Calu3 (cell line): ENCODE measurements at regions not wholly inside any gene's neighbourhood (a gene's known extent, or its start where the extent isn't known, plus 50 kb on each side); places are given as distances from the start of the nearest gene placed in this dataset.
A peak's percentile ranks its signal among the peaks of the same experiment; 100 is the strongest.
"Not testable (repeated sequence)": the region's sequence is repeated elsewhere in the genome, so short reads cannot be mapped to it uniquely, and the experiment has no call there.

ENCODE experiments used
- BruUV-seq: library from RNA; stranded (reverse); fragments of 400-500 nt; replicated peaks from 2 replicates; lab custom pipeline; 2021; lab: Mats Ljungman, UMichigan
- CTCF ChIA-PET: fragments of 300-600 bp; sonication (Branson Sonifier 250); formaldehyde crosslinking; loops from one replicate; lab custom pipeline; 2022; ENCODE audit warnings: antibody characterized with exemption; lab: Charles Lee
- DNase-seq: peaks from one replicate; pipeline ENCODE4 v3.0.0; 2022
- H3K27ac Mint-ChIP-seq: one replicate; pipeline ENCODE4 v1.8.0; 2022; ENCODE audit warnings: mixed read lengths; ENCODE audit not compliant: unreplicated experiment
- H3K27me3 Mint-ChIP-seq: one replicate; pipeline ENCODE4 v1.8.0; 2022; ENCODE audit warnings: mixed read lengths; ENCODE audit not compliant: unreplicated experiment
- H3K36me3 Mint-ChIP-seq: one replicate; pipeline ENCODE4 v1.8.0; 2022; ENCODE audit warnings: mild to moderate bottlenecking, moderate library complexity, mixed read lengths; ENCODE audit not compliant: insufficient read depth, unreplicated experiment
- H3K4me1 Mint-ChIP-seq: one replicate; pipeline ENCODE4 v1.8.0; 2022; ENCODE audit warnings: mild to moderate bottlenecking, low read depth, mixed read lengths; ENCODE audit not compliant: unreplicated experiment
- H3K4me3 Mint-ChIP-seq: one replicate; pipeline ENCODE4 v1.8.0; 2022; ENCODE audit warnings: mild to moderate bottlenecking, low read depth, moderate library complexity, mixed read lengths; ENCODE audit not compliant: unreplicated experiment
- H3K9me3 Mint-ChIP-seq: one replicate; pipeline ENCODE4 v1.8.0; 2022; ENCODE audit warnings: low read depth, mixed read lengths; ENCODE audit not compliant: unreplicated experiment
- intact Hi-C: fragments of 100-400 bp; cut with micrococcal nuclease; formaldehyde crosslinking; loops from one replicate; pipeline ENCODE4 v1.10.0; 2022; ENCODE audit not compliant: unreplicated experiment
- TF ChIP-seq, protein P1 (sequence below): fragments of 200-600 bp; IDR thresholded peaks from one replicate; pipeline ENCODE4 v1.8.0; 2022; ENCODE audit warnings: antibody characterized with exemption; ENCODE audit not compliant: unreplicated experiment

DNA sequence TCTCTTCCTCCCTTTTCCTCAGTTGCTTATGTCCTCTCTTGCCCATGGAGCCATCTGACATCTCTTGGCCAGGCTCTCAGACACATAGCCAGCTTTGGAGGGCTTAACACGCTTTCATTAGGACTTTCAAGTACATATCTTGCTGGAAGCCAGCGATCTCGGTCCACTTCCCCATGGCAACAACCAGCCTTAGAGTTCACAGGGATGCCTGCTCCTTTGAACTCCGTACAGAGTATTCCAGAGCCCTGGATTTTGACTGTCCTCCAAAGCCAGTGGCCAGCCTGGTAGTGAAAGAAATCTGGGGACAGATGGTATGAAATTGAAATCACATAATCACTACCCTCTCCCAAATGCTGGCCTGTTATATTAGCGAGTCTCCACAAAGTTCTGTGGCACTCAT is 370.5 kb upstream of the NPVF start:
- H3K27ac Mint-ChIP-seq = no peak overlapping the region
- CTCF ChIA-PET = no interaction called here
- H3K4me3 Mint-ChIP-seq = no peak overlapping the region

DNA sequence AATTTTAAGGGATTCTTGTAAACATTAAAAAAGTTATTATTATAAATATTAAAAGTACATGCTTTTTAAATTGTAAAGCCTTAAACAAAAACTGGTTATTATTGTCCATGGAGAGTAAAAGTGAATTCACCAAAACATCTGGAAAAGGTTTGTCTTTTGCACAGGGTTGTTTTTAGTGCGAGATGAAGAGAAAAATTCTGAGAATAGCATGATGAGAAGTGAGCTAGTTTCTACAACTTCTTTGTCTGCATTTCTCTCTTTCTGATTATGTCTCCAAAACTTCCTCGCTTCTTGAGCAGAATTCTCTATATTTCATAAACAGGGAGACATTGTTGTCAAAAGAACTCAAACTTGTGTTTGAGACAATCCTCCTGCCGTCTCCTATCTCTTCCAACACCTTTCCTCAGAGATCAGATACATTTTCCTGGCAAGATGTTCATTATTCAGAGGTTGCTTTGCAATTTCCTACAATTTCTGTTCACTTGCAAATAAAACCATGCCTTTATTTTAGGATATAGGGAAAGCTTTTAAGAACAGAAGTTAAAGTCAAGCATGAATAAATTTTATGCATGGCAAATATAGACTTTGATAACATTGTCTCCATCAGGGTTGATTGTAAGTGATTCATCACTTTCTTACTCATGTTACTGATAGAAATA is 372.1 kb upstream of the NPVF start:
- H3K4me3 Mint-ChIP-seq = no peak overlapping the region
- H3K9me3 Mint-ChIP-seq = peaks cover 2% of the 10 kb centered on the region
- no peak overlapping the region for H3K27ac Mint-ChIP-seq
- intact Hi-C loops = no loop called here
- no peaks in the 10 kb centered on the region for H3K4me1 Mint-ChIP-seq
- no TSS peak for BruUV-seq
- peaks cover 4% of the 10 kb centered on the region for H3K36me3 Mint-ChIP-seq
- CTCF ChIA-PET = no interaction called here
- DNase-seq = no peak
- TF ChIP-seq, protein P1, sequence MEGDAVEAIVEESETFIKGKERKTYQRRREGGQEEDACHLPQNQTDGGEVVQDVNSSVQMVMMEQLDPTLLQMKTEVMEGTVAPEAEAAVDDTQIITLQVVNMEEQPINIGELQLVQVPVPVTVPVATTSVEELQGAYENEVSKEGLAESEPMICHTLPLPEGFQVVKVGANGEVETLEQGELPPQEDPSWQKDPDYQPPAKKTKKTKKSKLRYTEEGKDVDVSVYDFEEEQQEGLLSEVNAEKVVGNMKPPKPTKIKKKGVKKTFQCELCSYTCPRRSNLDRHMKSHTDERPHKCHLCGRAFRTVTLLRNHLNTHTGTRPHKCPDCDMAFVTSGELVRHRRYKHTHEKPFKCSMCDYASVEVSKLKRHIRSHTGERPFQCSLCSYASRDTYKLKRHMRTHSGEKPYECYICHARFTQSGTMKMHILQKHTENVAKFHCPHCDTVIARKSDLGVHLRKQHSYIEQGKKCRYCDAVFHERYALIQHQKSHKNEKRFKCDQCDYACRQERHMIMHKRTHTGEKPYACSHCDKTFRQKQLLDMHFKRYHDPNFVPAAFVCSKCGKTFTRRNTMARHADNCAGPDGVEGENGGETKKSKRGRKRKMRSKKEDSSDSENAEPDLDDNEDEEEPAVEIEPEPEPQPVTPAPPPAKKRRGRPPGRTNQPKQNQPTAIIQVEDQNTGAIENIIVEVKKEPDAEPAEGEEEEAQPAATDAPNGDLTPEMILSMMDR = no peak
- peaks cover 65% of the 10 kb centered on the region for H3K27me3 Mint-ChIP-seq

More for the DNA sequence above, 370.5 kb upstream of the NPVF start:
- TF ChIP-seq, protein P1 = no peak
- Mint-ChIP-seq H3K4me1 (no peaks in the 10 kb centered on the region), H3K36me3 (peaks cover 4% of the 10 kb centered on the region), H3K9me3 (peaks cover 2% of the 10 kb centered on the region), H3K27me3 (peaks cover 68% of the 10 kb centered on the region)
- no TSS peak for BruUV-seq
- DNase-seq = no peak
- intact Hi-C loops = no loop called here

DNA sequence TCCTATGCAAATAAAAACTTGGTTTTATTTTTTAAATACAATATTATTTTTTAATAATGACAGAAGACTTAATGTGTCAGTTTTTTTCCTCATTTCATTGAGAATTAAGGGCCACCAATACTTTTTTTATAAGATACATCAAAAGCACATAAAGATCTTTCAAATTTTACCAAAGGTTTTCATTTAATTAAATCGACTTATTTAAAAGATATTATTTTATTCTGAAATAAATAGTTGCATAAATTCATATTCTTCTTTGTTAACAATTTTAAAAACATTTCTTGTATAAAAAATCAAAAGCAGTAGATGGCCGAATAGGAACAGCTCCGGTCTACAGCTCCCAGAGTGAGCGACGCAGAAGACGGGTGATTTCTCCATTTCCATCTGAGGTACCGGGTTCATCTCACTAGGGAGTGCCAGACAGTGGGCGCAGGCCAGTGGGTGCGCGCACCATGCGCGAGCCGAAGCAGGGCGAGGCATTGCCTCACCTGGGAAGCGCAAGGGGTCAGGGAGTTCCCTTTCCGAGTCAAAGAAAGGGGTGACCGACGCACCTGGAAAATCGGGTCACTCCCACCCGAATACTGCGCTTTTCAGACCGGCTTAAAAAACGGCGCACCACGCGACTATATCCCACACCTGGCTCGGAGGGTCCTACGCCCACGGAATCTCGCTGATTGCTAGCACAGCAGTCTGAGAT is 374.6 kb upstream of the NPVF start:
- H3K4me1 Mint-ChIP-seq, H3K27ac Mint-ChIP-seq, BruUV-seq, CTCF ChIA-PET, H3K36me3 Mint-ChIP-seq, H3K9me3 Mint-ChIP-seq, DNase-seq, intact Hi-C loops: not testable (repeated sequence)
- peak overlapping the region; percentile 60 for H3K4me3 Mint-ChIP-seq
- peaks cover 49% of the 10 kb centered on the region for H3K27me3 Mint-ChIP-seq

DNA sequence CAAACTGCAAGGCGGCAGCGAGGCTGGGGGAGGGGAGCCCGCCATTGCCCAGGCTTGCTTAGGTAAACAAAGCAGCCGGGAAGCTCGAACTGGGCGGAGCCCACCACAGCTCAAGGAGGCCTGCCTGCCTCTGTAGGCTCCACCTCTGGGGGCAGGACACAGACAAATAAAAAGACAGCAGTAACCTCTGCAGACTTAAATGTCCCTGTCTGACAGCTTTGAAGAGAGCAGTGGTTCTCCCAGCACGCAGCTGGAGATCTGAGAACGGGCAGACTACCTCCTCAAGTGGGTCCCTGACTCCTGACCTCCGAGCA is 375.1 kb upstream of the NPVF start:
- H3K36me3 Mint-ChIP-seq, H3K9me3 Mint-ChIP-seq, H3K4me1 Mint-ChIP-seq, CTCF ChIA-PET, H3K27ac Mint-ChIP-seq, intact Hi-C loops, BruUV-seq, DNase-seq: not testable (repeated sequence)
- peaks cover 44% of the 10 kb centered on the region for H3K27me3 Mint-ChIP-seq
- peak overlapping the region; percentile 60 for H3K4me3 Mint-ChIP-seq

DNA sequence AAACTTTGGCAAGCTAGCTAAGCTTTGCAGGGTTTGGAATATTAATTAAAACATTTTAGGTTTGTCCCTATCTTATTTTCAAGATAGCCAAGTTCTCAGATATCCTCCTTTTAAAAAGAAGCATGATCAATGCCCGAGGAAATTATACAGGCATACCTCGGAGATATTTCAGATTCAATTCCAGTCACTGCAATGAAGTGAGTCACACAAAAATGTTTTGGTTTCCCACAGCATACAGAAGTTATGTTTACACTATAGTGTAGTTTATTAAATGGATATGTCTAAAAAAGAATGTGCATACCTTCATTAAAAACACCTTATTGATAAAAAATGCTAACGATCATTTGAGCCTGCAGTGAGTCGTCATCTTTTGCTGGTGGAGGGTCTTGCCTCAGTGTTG is 382.9 kb upstream of the NPVF start:
- no peak for DNase-seq
- TF ChIP-seq, protein P1 = no peak
- BruUV-seq = no TSS peak
- intact Hi-C loops = no loop called here
- Mint-ChIP-seq H3K4me3 (no peak overlapping the region), H3K9me3 (no peaks in the 10 kb centered on the region), H3K36me3 (no peaks in the 10 kb centered on the region), H3K4me1 (no peaks in the 10 kb centered on the region), H3K27ac (no peak overlapping the region), H3K27me3 (peaks cover 50% of the 10 kb centered on the region)
- CTCF ChIA-PET = no interaction called here
